GM21423 (cell line): ENCODE measurements at regions not wholly inside any gene's neighbourhood (a gene's known extent, or its start where the extent isn't known, plus 50 kb on each side); places are given as distances from the start of the nearest gene placed in this dataset.

Experiments
- ATAC-seq: cut with Tn5 transposase; IDR thresholded peaks from one replicate; pipeline ENCODE4 v1.9.1; 2021; ENCODE audit warnings: mild to moderate bottlenecking, moderate library complexity; ENCODE audit not compliant: unreplicated experiment

- ATAC-seq: no peak
These were observed 231.2 kb upstream of the SEMA3A start for GRCh38 chr7:84425702-84426259.

GRCh38 chr7:84422790-84423189 lies 228.2 kb upstream of the SEMA3A start:
- no peak for ATAC-seq

- ATAC-seq: no peak
These were observed 217.8 kb upstream of the SEMA3A start for GRCh38 chr7:84412161-84412969.

- ATAC-seq: no peak
These were observed 205.1 kb upstream of the SEMA3A start for GRCh38 chr7:84399661-84400060.

GRCh38 chr7:84394219-84394618 lies 199.6 kb upstream of the SEMA3A start:
- ATAC-seq: no peak

- ATAC-seq: no peak
These were observed 199.2 kb upstream of the SEMA3A start for GRCh38 chr7:84393786-84394185.

- ATAC-seq: no peak
These were observed 196.3 kb upstream of the SEMA3A start for GRCh38 chr7:84390845-84391244.

GRCh38 chr7:84389242-84389641 lies 194.7 kb upstream of the SEMA3A start:
- peak; percentile 99 for ATAC-seq

GRCh38 chr7:84387595-84387994 lies 193.0 kb upstream of the SEMA3A start:
- no peak for ATAC-seq

GRCh38 chr7:84384417-84384816 lies 189.8 kb upstream of the SEMA3A start:
- no peak for ATAC-seq

GRCh38 chr7:84379446-84379845 lies 184.9 kb upstream of the SEMA3A start:
- ATAC-seq: no peak

GRCh38 chr7:84372712-84373111 lies 178.1 kb upstream of the SEMA3A start:
- no peak for ATAC-seq

- no peak for ATAC-seq
These were observed 177.6 kb upstream of the SEMA3A start for GRCh38 chr7:84372155-84372621.

GRCh38 chr7:84370114-84370513 lies 175.5 kb upstream of the SEMA3A start:
- ATAC-seq: no peak

- no peak for ATAC-seq
These were observed 173.5 kb upstream of the SEMA3A start for GRCh38 chr7:84368122-84368521.

- ATAC-seq: no peak
These were observed 170.1 kb upstream of the SEMA3A start for GRCh38 chr7:84364708-84365107.

- ATAC-seq: no peak
These were observed 169.2 kb upstream of the SEMA3A start for GRCh38 chr7:84363741-84364140.

GRCh38 chr7:84362828-84363227 lies 168.2 kb upstream of the SEMA3A start:
- no peak for ATAC-seq

GRCh38 chr7:84362360-84362759 lies 167.8 kb upstream of the SEMA3A start:
- ATAC-seq: no peak

GRCh38 chr7:84354866-84355265 lies 160.3 kb upstream of the SEMA3A start:
- ATAC-seq: no peak

- no peak for ATAC-seq
These were observed 159.4 kb upstream of the SEMA3A start for GRCh38 chr7:84354030-84354429.

GRCh38 chr7:84339306-84339705 lies 144.7 kb upstream of the SEMA3A start:
- ATAC-seq: no peak

- ATAC-seq: no peak
These were observed 142.8 kb upstream of the SEMA3A start for GRCh38 chr7:84337429-84337828.
